OCI-LY3 (cell line): ENCODE measurements at regions not wholly inside any gene's neighbourhood (a gene's known extent, or its start where the extent isn't known, plus 50 kb on each side); places are given as distances from the start of the nearest gene placed in this dataset.

Experiments used
- EZH2phosphoT487 ChIP-seq: fragments of 200-600 bp; shearing (Covaris generic); IDR thresholded peaks from 2 replicates; pipeline ENCODE4 v1.6.1; 2018; ENCODE audit warnings: antibody characterized with exemption, mixed run types, low read depth
- TF ChIP-seq, protein P1 (sequence below): fragments of 200-600, 300-600 bp; sonication (generic); IDR thresholded peaks from 2 replicates; pipeline ENCODE4 v1.5.1; 2014; ENCODE audit warnings: antibody characterized with exemption, low read length, low read depth

DNA sequence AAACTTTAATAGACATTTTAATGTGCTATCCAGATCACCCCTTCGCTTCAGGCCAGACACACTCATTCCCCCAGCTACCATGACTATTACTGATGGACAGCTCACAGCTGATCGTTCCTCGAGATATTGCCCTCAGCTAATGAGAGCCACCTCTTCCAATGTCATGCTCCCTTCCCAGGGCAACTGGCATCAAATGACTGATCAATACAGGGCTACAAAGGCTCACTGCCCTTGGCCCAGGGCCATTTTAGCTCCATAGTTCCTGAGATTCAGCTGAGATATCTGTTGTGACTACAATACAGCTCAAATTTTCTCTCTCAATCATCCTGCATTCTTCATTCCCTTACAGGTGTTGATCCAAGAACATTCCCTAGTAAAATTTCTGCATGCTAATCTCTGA lies 104.5 kb upstream of the PKN2 start:
- TF ChIP-seq, protein P1, sequence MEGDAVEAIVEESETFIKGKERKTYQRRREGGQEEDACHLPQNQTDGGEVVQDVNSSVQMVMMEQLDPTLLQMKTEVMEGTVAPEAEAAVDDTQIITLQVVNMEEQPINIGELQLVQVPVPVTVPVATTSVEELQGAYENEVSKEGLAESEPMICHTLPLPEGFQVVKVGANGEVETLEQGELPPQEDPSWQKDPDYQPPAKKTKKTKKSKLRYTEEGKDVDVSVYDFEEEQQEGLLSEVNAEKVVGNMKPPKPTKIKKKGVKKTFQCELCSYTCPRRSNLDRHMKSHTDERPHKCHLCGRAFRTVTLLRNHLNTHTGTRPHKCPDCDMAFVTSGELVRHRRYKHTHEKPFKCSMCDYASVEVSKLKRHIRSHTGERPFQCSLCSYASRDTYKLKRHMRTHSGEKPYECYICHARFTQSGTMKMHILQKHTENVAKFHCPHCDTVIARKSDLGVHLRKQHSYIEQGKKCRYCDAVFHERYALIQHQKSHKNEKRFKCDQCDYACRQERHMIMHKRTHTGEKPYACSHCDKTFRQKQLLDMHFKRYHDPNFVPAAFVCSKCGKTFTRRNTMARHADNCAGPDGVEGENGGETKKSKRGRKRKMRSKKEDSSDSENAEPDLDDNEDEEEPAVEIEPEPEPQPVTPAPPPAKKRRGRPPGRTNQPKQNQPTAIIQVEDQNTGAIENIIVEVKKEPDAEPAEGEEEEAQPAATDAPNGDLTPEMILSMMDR: no peak
- TF ChIP-seq EZH2phosphoT487: no peak
